AG20443 (cell line): ENCODE measurements at regions not wholly inside any gene's neighbourhood (a gene's known extent, or its start where the extent isn't known, plus 50 kb on each side); places are given as distances from the start of the nearest gene placed in this dataset.
"Not testable (repeated sequence)": the region's sequence is repeated elsewhere in the genome, so short reads cannot be mapped to it uniquely, and the experiment has no call there.

Experiments used
- DNase-seq: peaks from one replicate; pipeline ENCODE4 v3.0.0; 2012; ENCODE audit warnings: low spot score, mixed read lengths

DNA sequence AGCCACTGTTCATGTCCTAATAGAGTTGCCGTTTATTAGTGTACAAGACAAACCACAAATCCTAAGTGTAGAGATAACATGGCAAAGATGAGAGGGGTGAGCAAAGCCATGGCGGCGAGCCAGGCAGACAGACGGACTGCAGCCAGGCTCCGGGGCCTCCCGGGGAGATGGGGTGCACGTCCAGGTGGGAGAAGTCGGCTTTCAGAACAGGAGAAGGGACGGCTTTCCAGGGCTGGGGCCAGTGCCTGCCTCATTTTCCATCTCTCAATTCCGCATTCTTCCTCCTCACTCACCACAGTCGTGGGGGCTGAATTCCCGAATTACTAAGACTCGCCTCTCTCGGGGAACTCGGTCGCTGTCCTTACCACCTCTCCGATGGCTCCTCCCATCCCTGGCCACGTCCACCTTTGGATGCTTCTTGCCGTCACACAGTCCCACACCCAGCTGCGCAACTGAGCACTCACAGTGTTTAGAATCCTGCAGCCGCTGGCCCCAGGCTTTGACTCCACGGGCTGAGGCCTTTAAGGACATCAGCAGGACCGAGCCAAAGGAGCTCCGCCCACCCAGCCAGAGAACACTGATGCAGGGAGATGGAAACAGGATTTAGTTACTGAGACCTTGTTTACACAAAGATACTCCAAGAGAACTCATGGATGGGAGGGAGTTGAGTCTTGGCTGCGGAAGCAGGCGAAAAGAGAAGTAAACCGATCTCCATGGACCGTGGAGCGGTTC is 59.7 kb downstream of the RNF112 start:
- DNase-seq: peak; percentile 78

DNA sequence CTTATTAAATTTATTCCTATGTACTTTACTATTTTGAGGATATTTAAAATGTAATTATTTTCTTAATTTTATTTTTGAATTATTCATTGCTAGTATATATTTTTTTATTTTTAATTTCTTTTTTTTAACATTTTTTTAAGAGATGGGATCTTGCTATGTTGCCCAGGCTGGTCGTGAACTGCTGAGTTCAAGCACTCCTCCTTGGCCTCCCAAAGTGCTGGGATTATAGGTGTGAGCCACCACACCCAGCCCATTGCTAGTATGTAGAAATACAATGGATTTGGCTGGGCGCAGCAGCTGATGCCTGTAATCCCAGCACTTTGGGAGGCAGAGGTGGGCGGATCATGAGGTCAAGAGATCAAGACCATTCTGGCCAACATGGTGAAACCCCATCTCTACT is 59.2 kb upstream of the SLC47A1 start:
- DNase-seq: not testable (repeated sequence)

GRCh38 chr17:19475800-19476199 is 57.9 kb upstream of the SLC47A1 start:
- not testable (repeated sequence) for DNase-seq

DNA sequence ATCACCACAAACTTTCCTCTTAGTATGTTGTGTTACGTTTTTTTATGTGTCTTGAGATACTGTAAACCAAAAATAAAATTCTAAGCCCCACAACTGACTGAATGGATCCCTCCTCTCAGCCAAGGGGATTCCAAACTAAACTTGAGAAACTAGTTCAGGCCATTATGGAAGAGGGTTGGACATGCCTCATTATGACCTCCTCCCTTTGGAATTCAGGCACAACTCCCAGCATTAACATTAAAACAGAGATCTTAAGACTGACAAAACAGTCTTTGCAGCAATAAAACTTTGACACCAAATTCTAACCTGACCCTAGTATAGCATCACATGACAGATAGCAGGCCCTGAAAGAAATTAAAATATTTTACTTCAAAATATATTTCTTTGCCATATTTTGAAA is 51.1 kb upstream of the SLC47A1 start:
- DNase-seq: no peak
